ENCODE measurements at regions not wholly inside any gene's neighbourhood (a gene's known extent, or its start where the extent isn't known, plus 50 kb on each side); places are given as distances from the start of the nearest gene placed in this dataset.
"Not testable (repeated sequence)": the region's sequence is repeated elsewhere in the genome, so short reads cannot be mapped to it uniquely, and the experiment has no call there.

DNA sequence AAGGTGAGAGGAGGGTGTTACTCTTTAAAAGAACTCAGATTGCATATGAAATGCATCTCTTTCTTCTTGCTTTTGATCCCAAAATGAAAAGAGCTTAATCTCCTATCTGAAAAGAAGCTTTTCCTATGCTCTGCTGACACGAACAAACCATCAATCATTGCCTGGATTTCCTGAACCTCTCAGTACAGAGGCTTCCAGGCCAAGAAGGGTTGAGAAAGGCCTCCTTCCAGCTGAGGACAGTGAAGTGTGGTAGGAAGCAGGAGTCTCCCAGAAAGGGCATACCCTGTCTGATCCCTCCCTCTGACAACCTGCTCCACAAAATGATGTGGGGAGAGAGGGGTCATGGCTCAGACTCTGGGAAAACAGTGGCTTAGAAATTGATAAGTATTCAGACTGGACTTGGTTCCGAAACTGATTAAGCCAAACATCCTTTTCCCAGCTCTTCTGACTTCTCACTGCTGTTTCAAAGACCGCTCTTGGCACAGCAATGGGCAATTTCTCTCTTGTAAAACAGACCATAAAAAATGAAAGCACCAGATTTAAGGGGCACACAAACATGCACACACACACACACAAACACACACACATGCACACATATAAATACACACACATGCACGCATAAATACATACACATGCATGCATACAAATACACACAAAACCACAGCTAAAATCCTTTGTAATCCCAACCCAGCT, 310.3 kb downstream of the SIPA1L2 start:
- FAIRE-seq (no peak), DNase-seq (ENCODE audit: low spot score) (no peak)

DNA sequence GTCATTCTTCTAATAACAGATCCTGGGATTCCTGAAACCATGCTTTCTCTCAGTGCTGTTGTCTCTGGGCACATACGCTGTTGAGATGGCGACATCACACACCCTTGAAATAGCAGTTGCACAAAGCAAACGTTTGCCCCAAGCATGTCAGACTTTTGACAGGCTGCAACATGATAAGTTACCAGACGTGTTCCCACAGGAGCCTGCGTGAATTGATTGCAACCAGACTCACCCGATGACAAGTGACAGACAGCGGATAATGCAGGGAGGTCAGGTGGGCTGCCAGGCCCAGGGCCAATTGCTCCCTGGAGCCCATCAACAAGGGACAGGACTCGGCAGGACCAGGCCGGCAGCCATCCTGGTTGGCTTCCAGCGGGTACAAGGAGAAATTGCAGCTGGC, 310.9 kb downstream of the SIPA1L2 start:
- no peak for DNase-seq (ENCODE audit: low spot score)
- no peak for FAIRE-seq

DNA sequence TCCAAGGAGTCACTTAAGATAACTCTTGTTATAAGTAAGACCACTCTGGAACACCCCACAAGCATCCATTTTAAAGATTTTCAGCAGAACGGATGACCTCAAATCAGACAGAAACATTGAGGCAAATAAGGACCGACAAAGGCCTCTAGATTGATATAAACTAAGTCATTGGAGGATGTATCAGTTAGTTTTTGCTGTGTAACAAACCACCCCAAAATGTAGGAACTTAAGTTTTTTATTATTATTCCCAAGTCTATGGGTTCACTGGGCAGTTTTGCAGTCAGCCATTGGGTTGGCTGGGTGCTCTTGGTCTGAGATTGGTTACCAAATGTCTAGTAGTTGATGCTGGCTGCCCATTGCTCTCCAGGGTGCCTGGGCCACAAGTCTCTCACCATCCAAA, 311.8 kb downstream of the SIPA1L2 start:
- DNase-seq (ENCODE audit: low spot score) (no peak), FAIRE-seq (no peak)

DNA sequence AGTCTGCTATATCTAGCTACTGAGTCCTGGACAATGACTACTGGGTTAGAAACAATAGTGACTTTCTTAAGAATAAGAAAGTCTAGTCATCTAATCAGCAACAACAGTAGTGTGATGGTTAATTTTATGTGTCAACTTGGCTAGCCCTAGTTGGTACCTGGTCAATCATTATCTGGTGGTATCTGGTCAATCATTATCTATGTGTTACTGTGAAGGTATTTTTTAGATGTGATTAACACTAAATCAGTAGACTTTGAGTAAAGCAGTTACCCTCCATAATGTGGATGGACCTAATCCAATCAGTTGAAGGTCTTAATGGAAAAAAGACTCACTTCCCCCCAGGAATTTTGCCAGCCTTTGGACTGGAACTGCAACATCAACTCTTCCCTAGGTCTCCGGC, 312.6 kb downstream of the SIPA1L2 start:
- peak; percentile 30 for DNase-seq (ENCODE audit: low spot score)
- peak; percentile 93 for FAIRE-seq

DNA sequence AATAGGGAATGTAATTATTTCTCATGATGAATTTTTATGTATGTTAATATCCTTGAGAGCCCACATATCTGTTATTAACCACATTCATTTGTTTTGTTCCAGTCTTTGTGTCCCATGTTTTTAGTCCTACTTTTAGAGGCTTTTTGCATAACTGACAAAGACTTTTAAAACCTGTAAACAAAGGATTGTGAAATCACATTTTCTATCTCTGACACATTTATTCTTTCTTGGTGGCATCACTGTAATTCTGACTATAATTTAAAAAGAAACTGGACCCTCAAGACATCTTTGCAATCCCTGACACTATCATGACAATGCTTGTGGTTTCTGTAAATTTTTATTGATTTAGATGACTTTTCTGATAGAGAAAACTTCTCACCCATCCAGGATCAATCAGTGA, 313.1 kb downstream of the SIPA1L2 start:
- DNase-seq (ENCODE audit: low spot score) (no peak), FAIRE-seq (no peak)

DNA sequence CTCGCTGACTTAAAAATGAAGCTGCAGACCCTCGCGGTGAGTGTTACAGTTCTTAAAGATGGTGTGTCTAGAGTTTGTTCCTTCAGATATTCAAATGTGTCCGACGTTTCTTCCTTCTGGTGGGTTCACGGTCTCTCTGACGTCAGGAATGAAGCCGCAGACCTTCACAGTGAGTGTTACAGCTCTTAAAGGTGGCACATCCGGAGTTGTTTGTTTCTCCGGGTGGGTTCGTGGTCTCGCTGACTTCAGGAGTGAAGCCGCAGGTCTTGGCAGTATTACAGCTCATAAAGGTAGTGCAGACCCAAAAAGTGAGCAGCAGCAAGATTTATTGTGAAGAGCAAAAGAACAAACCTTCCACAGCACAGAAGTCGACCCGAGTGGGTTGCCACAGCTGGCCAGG, 316.1 kb downstream of the SIPA1L2 start:
- FAIRE-seq; DNase-seq (ENCODE audit: low spot score): not testable (repeated sequence)

DNA sequence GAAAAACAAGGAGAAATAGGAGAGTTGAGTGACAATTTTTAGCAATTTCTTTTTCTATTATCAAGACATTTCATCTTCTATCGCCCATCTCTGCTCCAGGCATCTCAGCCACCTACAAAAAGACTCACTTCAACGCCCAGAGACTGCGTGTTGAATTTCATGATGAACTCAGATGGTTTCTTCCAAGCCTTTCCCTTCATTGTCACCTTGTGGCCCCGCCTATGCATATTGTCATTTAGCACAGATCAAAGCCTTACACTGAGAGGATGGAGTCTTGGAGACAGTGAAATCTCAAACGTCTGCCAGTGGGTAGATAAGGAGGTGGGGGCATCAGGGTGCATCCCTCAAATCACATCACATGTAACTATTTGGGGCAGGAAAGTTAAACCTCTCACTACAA, 319.4 kb downstream of the SIPA1L2 start:
- no peak for FAIRE-seq
- no peak for DNase-seq (ENCODE audit: low spot score)

DNA sequence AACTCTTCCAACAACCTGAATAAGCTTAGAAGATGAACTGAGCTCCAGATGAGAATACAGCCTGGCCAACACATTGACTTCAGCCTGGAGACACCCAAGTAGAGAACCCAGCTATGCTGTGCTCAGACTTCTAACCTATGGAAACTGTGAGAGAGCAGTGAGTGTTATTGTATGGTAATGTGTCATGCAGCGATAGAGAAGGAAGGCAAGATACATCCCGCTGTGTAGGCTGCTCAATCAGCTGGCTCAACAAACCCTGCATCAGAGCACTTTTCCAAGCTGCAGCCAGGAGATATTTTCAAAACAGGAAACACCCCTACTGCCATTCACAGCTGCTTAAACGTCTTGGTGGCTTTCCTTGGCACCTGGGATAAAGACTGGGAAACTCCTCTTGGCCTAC, 321.3 kb downstream of the SIPA1L2 start:
- FAIRE-seq: no peak

DNA sequence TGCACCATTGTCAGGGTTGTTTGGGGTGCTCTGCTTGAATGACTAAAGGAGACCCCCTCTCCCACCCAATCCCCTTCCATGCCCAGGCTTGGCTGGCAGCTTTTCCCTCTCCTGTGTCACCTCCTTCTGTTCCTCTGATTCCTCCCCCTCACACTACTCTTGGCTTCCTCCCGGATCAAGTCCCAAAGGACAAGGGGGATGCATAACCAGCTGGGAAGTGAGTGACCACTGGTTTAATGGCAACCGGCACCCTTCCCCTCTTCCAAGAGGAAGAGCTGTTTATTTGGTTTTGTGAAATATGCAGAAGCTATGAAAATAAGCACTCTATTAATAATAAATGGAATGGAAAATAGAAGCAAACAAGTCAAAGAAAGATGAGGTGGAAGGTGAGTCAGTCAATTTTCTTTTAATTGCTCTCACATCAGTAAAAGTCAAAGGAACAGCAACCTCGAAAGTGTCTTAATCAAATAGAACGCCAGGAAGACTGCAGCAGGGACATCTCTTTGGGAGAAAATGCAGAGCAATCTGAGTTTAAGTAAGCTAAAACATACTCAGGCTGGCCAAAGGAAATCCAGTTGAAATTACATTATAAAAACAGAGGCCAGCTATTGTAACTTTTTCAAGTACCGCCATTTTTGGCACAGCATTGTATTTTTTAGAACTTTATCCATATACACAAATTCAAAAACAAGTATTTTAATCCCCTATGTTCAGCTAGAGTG, 322.5 kb downstream of the SIPA1L2 start:
- no peak for FAIRE-seq

More for the DNA sequence above, 321.3 kb downstream of the SIPA1L2 start:
- no peak for DNase-seq (ENCODE audit: low spot score)

DNA sequence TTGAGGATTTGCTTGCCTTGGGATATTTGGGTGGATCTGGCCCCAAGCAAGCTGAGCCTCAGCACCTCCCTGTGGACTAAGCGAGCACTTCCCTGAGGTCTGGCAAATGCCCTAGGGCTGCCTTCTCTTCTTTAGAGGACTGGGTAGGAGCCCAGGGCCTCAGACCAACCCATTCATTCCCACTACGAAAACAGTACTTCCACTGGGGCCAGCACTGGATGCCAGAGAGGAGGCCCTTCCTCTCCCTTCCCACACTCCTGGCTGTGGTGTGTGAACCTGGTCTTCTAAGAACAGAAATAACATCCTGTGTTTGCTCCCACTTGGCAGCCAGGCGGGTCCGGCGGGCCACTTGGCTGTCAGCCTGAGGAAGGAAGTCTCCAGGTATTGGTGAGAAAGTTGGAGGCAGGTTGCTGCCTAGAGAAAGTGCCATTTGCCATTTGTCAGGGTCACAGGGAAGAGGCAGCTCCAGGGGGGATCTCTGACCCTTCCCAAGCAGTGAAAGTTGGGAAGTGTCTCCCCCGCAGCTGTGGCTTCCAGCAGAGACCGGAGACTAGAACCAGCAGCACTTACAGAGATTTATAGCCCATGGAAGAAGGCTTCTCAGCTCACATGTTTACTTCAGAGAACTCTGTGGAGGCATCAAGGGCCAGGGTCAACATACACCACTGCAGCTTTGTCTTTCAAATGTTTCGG, 323.5 kb downstream of the SIPA1L2 start:
- DNase-seq (ENCODE audit: low spot score) (no peak), FAIRE-seq (no peak)

More for the DNA sequence above, 322.5 kb downstream of the SIPA1L2 start:
- no peak for DNase-seq (ENCODE audit: low spot score)

DNA sequence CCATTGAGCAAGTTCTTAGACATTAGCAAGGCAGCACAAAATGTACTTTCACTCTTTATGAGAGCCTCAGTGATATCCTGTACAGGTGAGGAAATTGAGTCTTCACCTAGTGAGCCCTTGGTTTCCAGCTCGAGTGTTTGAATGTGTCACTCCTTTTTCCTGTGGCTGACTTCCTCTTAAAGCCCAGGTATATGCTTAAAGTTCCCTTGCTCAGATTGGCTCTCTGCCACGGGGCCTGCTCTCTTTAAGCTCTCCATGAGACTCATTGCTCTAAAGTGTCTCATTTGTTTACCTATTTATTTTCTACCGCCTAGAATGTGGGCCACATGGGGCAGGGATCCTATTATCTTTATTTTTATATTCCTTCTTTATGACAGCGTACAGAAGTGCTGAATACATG, 324.9 kb downstream of the SIPA1L2 start:
- DNase-seq (ENCODE audit: low spot score) (no peak), FAIRE-seq (no peak)

DNA sequence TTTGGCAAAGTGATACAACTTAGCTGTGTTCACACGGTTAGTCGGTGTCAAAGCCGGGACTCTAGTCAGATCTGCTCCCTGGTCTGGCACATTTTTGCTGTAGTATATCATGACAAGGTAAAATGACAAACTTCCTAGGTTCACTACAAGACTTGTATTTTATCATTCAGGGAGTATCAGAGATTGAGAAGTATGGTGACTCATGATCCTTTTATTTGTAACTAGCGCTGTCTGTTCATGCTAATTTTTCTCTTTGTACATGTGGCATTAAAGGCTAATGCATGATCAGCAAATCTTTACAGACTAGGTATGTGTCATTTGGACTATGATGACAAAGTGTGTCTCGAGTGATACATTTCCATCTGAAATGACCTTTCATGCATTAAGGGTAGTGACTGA, 326.7 kb downstream of the SIPA1L2 start:
- FAIRE-seq: no peak

DNA sequence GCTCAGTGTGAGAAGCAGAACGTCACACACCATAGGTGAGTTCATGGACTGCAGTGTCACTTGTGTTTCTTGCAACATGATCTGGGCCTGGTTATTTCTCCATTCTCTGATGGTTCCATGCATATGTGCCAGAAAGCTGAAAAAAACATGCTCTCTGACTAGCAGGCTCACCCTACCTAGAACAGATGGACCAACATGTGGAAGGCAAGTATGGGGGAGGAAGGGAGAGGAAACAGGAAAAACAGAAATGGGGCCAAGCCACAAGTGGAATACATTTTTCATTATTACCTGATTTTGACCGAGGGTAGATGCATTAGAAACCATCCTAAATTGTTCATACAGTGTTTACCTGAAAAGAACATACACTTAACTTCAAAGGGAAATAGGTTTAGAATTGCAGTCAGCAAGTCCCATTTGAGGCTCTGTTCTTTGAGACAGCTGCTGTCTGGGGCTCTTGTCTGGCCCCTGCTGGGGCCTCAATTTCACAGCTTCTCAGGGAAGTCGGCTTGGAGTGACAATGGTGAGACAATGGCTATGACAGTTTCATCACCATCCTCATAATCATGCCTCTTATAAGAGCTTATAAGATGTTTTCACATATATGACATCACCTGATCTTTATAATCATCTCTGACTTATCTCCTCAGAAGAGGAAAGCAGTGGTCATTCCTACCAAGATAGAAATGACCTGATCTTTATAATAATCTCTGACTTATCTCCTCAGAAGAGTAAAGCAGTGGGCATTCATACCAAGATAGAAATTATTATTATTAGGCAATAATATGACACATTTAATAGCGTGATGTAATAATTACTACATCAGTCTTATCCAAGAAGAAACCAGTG, 327.3 kb downstream of the SIPA1L2 start:
- DNase-seq (ENCODE audit: low spot score): no peak

More for the DNA sequence above, 326.7 kb downstream of the SIPA1L2 start:
- no peak for DNase-seq (ENCODE audit: low spot score)

DNA sequence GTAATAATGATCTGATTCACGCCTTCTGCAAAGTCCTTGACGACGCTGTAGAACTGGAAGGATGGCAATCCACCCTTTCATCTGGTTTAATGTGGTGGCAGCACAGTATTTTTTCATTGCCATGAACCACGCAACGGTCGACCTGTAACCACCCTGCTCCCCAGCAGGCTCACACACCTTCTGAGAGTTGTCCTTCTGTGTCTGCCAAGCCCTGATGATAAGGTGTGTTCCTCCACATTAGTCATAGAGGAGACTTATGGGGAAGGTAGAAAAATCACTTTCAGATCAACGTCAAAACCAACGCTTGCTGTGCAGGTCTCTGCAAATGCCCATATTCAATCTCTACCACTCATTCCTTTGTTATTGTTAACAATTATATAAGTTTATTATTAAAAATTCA, 328.7 kb downstream of the SIPA1L2 start:
- DNase-seq (ENCODE audit: low spot score): no peak
- FAIRE-seq: no peak

More for the DNA sequence above, 327.3 kb downstream of the SIPA1L2 start:
- no peak for FAIRE-seq

DNA sequence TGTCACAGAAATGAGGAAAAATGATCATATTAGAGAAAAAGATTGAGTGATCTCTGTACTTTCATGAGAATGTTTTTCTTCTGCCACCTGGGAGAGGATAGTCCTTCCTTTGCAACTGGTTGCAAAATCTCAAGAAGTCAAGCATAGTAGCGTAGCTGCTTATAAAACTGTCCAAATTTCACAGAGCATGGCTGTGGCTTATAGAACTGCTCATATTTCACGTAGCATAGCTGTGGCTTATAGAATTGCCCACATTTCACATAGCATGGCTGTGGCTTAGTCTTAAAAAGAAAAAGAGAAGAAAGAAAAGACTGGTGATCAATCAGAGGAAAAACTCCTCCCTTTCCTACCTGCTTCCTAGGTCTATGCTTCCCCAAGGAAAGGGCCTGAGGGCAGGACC, 329.5 kb downstream of the SIPA1L2 start:
- no peak for DNase-seq (ENCODE audit: low spot score)
- no peak for FAIRE-seq

DNA sequence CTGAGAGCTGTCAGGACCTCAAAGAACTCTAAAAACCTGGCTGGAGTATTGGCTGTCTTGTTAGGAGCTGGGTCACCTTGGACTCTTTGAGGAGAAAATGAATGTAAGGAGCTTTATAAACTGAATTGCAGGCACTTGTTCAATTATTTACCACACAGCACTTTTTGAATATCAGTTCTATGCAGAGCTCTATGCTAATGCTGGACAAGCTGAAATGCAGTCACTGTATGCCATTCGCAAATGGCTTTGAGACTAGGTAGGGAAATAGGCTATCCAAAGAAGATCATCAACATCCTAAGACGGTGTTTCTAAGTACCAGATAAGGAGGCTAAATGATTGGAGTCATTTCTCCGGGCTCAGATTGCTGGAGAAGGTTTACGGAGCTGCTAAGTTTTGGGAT, 333.5 kb downstream of the SIPA1L2 start:
- DNase-seq (ENCODE audit: low spot score) (no peak), FAIRE-seq (no peak)

DNA sequence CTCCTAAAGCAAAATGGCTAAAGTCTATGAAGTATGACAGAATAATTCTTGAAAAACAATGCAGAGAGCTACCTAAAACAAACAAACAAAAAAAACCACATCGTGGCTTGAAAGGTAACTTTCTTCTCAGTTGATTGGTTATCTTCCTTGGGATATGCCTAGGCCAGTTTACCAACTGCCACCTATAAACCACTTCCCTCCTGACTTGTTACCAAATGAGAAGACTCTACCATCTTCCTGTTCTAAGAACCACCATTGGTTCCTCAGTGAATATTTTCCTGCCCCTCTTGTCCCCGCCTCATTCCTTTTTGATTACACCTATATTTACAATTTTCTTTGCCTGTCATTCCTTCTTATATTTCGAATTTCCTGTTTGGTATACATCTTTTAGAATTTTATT, 336.6 kb downstream of the SIPA1L2 start:
- FAIRE-seq: no peak
- DNase-seq (ENCODE audit: low spot score): no peak

DNA sequence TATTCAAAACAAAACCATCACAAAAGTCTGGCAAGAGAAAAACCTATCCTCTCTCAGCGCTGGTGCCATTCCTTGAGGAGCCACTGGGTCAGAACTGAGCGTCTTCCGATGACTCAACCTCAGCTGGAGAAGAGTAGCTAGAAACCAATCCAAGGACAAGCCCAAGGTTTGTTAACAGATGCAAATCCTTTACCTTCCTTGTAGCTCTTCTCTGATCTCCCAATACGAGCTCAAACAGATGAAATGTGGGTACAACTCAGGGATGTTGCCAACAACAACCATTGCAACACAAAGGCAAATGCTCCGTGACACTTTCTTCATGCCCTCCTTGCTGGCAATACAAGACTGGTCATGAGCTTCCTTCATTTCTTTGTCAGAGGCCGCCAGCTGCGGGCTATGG, 337.1 kb downstream of the SIPA1L2 start:
- FAIRE-seq (no peak), DNase-seq (ENCODE audit: low spot score) (no peak)

DNA sequence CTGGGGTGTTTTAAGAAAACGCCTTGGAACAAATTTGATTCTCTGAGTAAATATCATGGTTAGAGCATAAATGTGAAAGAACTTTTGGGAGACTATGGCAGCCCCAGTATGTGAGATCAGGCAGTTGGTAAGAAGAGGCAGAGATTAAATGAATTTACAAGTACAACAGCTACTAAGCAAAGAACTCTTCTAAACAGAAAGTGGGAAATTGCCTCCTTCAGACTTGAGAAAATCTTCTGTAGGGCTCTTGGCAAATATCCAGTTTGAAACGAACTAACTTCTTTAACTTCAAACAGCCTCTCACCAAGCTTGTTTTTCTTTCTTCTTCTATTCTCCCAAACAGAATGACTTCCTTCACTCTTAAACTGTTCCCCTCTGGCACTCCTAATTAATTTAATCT, 337.7 kb downstream of the SIPA1L2 start:
- DNase-seq (ENCODE audit: low spot score): no peak
- no peak for FAIRE-seq

DNA sequence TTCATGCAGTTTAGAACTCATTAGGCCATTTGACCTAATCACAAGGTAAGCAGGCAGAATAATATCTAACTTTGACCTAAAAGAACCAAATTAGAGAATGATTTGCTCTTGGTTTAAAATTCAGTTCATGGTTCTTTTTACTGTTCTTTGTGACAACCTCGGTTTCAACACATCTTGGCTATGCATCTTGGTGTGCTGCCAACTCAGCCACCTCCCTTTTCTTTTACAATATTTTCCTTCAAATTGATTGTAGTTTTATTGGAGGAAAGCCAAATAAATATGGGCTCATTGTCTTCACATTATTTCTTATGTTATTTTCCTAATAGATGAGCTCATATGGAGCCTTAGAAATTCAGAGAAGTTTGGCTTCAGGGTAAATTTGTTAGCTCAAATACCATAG, 338.3 kb downstream of the SIPA1L2 start:
- DNase-seq (ENCODE audit: low spot score): no peak
- no peak for FAIRE-seq

DNA sequence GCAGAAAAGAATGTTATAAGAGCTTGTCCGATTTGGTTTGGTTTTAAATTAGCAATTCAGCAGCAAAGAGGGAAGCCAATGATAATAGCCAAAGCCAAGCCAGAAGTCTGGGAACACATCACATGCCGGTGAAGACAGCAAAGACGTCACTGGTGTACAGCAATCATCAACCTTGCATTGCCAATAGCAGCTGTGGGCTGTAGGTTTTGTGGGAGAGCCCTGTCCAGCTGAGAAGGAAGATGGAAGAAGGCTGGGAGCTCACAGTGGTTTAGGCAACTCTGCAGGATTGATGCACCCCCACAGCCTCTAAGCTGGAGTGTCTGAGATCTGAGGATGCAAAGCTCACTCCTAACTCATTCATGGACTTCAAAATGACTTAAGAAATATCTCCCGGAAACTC, 338.7 kb downstream of the SIPA1L2 start:
- DNase-seq (ENCODE audit: low spot score) (no peak), FAIRE-seq (no peak)

DNA sequence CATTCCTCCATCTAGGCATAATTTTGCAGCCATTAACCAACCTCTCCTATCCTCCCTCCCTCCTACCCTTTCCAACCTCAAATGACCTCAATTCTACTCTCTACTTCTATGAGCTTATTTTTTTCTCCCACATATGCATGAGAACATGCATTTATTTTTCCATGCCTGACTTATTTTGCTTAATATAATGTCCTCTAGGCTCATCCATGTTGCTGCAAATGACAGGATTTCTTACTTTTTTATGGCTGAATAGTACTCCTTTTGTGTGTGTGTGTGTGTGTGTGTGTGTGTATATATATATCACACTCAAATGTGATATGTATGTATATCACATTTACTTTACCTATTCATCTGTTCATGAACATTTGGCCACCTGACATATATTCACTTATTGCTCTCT, 339.4 kb downstream of the SIPA1L2 start:
- DNase-seq (ENCODE audit: low spot score): no peak
- FAIRE-seq: no peak

Data from RCC 7860 (cell line).